Mucosa of rectum (tissue), 2 donors: ENCODE measurements at regions not wholly inside any gene's neighbourhood (a gene's known extent, or its start where the extent isn't known, plus 50 kb on each side); places are given as distances from the start of the nearest gene placed in this dataset.
"Not testable (repeated sequence)": the region's sequence is repeated elsewhere in the genome, so short reads cannot be mapped to it uniquely, and the experiment has no call there.

ENCODE experiments used
- H3K27ac ChIP-seq, 2 donors: one replicate each; pipeline ENCODE4 v1.7.0; 2013; ENCODE audit warnings: inconsistent platforms in 2 of 2, low read depth in 2 of 2, low read length in 2 of 2
- H3K27me3 ChIP-seq, 2 donors: one replicate each; pipeline ENCODE4 v1.7.0; 2013; ENCODE audit warnings: low read length in 2 of 2; ENCODE audit not compliant: control insufficient read depth in 2 of 2, insufficient read depth in 2 of 2
- H3K36me3 ChIP-seq, 2 donors: one replicate each; pipeline ENCODE4 v1.7.0; 2013; ENCODE audit warnings: low read length in 2 of 2; ENCODE audit not compliant: control insufficient read depth in 2 of 2, insufficient read depth in 2 of 2
- H3K4me1 ChIP-seq, 2 donors: one replicate each; pipeline ENCODE4 v1.7.0; 2013; ENCODE audit warnings: low read length in 2 of 2, mild to moderate bottlenecking in 1 of 2; ENCODE audit not compliant: control insufficient read depth in 2 of 2, insufficient read depth in 2 of 2
- H3K4me3 ChIP-seq, 2 donors: one replicate each; pipeline ENCODE4 v1.7.0; 2013; ENCODE audit warnings: low read length in 2 of 2
- H3K9ac ChIP-seq, 2 donors: one replicate each; pipeline ENCODE4 v1.7.0; 2013; ENCODE audit warnings: low read length in 2 of 2, low read depth in 1 of 2, mild to moderate bottlenecking in 1 of 2
- H3K9me3 ChIP-seq, 2 donors: one replicate each; pipeline ENCODE4 v1.7.0; 2013; ENCODE audit warnings: low read length in 2 of 2; ENCODE audit not compliant: control insufficient read depth in 2 of 2
- donor health status: healthy.
- donor health status: Normal muscosa, but diverticular disease.

GRCh38 chr21:27769763-27770162 is 802.9 kb upstream of the ADAMTS5 start:
- H3K9me3 ChIP-seq: no peaks in the 10 kb centered on the region
- no peaks in the 10 kb centered on the region for H3K36me3 ChIP-seq
- H3K27me3 ChIP-seq: no peaks in the 10 kb centered on the region
- H3K4me1 ChIP-seq: no peaks in the 10 kb centered on the region
- H3K4me3 ChIP-seq: no peak overlapping the region
- H3K27ac ChIP-seq: no peak overlapping the region
- no peak overlapping the region for H3K9ac ChIP-seq

GRCh38 chr21:27768046-27768637 is 801.3 kb upstream of the ADAMTS5 start:
- H3K27ac ChIP-seq, H3K4me1 ChIP-seq, H3K9me3 ChIP-seq, H3K9ac ChIP-seq, H3K4me3 ChIP-seq, H3K27me3 ChIP-seq, H3K36me3 ChIP-seq: not testable (repeated sequence)

- Histone ChIP-seq H3K4me3 (no peak overlapping the region), H3K9ac (no peak overlapping the region), H3K36me3 (no peaks in the 10 kb centered on the region), H3K27me3 (no peaks in the 10 kb centered on the region), H3K9me3 (no peaks in the 10 kb centered on the region), H3K4me1 (peaks cover 0 to 3% of the 10 kb centered on the region in 2 donors), H3K27ac (no peak overlapping the region)
These were observed 797.2 kb upstream of the ADAMTS5 start for GRCh38 chr21:27764056-27764455.

GRCh38 chr21:27761623-27762022 is 794.7 kb upstream of the ADAMTS5 start:
- no peaks in the 10 kb centered on the region for H3K9me3 ChIP-seq
- no peaks in the 10 kb centered on the region for H3K27me3 ChIP-seq
- no peaks in the 10 kb centered on the region for H3K36me3 ChIP-seq
- no peak overlapping the region for H3K27ac ChIP-seq
- peaks cover 0 to 3% of the 10 kb centered on the region in 2 donors for H3K4me1 ChIP-seq
- H3K9ac ChIP-seq: no peak overlapping the region
- H3K4me3 ChIP-seq: no peak overlapping the region

- Histone ChIP-seq H3K4me3 (no peak overlapping the region), H3K36me3 (no peaks in the 10 kb centered on the region), H3K9me3 (no peaks in the 10 kb centered on the region), H3K4me1 (peaks cover 0 to 3% of the 10 kb centered on the region in 2 donors), H3K27me3 (no peaks in the 10 kb centered on the region), H3K9ac (no peak overlapping the region), H3K27ac (no peak overlapping the region)
These were observed 792.9 kb upstream of the ADAMTS5 start for GRCh38 chr21:27759820-27760219.

- Histone ChIP-seq H3K27ac (no peak overlapping the region), H3K36me3 (no peaks in the 10 kb centered on the region), H3K4me1 (peaks cover 0 to 3% of the 10 kb centered on the region in 2 donors), H3K9ac (no peak overlapping the region), H3K9me3 (no peaks in the 10 kb centered on the region), H3K4me3 (no peak overlapping the region), H3K27me3 (no peaks in the 10 kb centered on the region)
These were observed 792.3 kb upstream of the ADAMTS5 start for GRCh38 chr21:27759091-27759659.

GRCh38 chr21:27756191-27756590 is 789.3 kb upstream of the ADAMTS5 start:
- Histone ChIP-seq H3K36me3 (no peaks in the 10 kb centered on the region), H3K27me3 (no peaks in the 10 kb centered on the region), H3K4me3 (no peak overlapping the region)

GRCh38 chr21:27743971-27744564 is 777.2 kb upstream of the ADAMTS5 start:
- no peak overlapping the region for H3K9ac ChIP-seq
- no peaks in the 10 kb centered on the region for H3K9me3 ChIP-seq
- H3K27ac ChIP-seq: no peak overlapping the region
- H3K4me3 ChIP-seq: no peak overlapping the region
- H3K4me1 ChIP-seq: no peaks in the 10 kb centered on the region
- H3K27me3 ChIP-seq: no peaks in the 10 kb centered on the region
- H3K36me3 ChIP-seq: no peaks in the 10 kb centered on the region

More at GRCh38 chr21:27756191-27756590, 789.3 kb upstream of the ADAMTS5 start:
- H3K9me3 ChIP-seq: no peaks in the 10 kb centered on the region
- H3K9ac ChIP-seq: no peak overlapping the region
- no peaks in the 10 kb centered on the region for H3K4me1 ChIP-seq
- H3K27ac ChIP-seq: no peak overlapping the region

- no peaks in the 10 kb centered on the region for H3K4me1 ChIP-seq
- H3K27me3 ChIP-seq: no peaks in the 10 kb centered on the region
- H3K9ac ChIP-seq: no peak overlapping the region
- no peaks in the 10 kb centered on the region for H3K9me3 ChIP-seq
- H3K36me3 ChIP-seq: no peaks in the 10 kb centered on the region
- no peak overlapping the region for H3K27ac ChIP-seq
- H3K4me3 ChIP-seq: no peak overlapping the region
These were observed 774.8 kb upstream of the ADAMTS5 start for GRCh38 chr21:27741736-27742135.

GRCh38 chr21:27740084-27740483 is 773.2 kb upstream of the ADAMTS5 start:
- H3K27me3 ChIP-seq: no peaks in the 10 kb centered on the region
- H3K27ac ChIP-seq: no peak overlapping the region
- H3K4me3 ChIP-seq: no peak overlapping the region
- H3K9me3 ChIP-seq: no peaks in the 10 kb centered on the region
- H3K36me3 ChIP-seq: no peaks in the 10 kb centered on the region
- H3K4me1 ChIP-seq: no peaks in the 10 kb centered on the region
- no peak overlapping the region for H3K9ac ChIP-seq
